ENCODE measurements at regions not wholly inside any gene's neighbourhood (a gene's known extent, or its start where the extent isn't known, plus 50 kb on each side); places are given as distances from the start of the nearest gene placed in this dataset.

GRCh38 chr13:34752283-34752960 lies 189.6 kb upstream of the NBEA start:
- peaks cover 0 to 4% (median 0%) of the 10 kb centered on the region in 4 experiments for H3K27me3 ChIP-seq (replicated peaks in 1 of 4; ENCODE audit: control extremely low read depth in 1 of 4, control insufficient read depth in 3 of 4, insufficient read depth in 4 of 4, low read length in 3 of 4)
- Mint-ChIP-seq H3K4me3 (no peak overlapping the region), H3K4me1 (no peaks in the 10 kb centered on the region), H3K27ac (no peak overlapping the region), H3K9me3 (ENCODE audit: insufficient read depth) (no peaks in the 10 kb centered on the region), H3K27me3 (peaks cover 12% of the 10 kb centered on the region)
- TF ChIP-seq, protein P1, sequence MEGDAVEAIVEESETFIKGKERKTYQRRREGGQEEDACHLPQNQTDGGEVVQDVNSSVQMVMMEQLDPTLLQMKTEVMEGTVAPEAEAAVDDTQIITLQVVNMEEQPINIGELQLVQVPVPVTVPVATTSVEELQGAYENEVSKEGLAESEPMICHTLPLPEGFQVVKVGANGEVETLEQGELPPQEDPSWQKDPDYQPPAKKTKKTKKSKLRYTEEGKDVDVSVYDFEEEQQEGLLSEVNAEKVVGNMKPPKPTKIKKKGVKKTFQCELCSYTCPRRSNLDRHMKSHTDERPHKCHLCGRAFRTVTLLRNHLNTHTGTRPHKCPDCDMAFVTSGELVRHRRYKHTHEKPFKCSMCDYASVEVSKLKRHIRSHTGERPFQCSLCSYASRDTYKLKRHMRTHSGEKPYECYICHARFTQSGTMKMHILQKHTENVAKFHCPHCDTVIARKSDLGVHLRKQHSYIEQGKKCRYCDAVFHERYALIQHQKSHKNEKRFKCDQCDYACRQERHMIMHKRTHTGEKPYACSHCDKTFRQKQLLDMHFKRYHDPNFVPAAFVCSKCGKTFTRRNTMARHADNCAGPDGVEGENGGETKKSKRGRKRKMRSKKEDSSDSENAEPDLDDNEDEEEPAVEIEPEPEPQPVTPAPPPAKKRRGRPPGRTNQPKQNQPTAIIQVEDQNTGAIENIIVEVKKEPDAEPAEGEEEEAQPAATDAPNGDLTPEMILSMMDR (IDR thresholded peaks at IDR 0.05): no peak
- no peak for TF ChIP-seq EZH2 (IDR thresholded peaks at IDR 0.05; ENCODE audit: borderline replicate concordance, insufficient read depth, low read depth, low read length, poor library complexity, severe bottlenecking)
- H3K4me3 ChIP-seq (ENCODE audit: control extremely low read depth in 1 of 5, extremely low read depth in 1 of 5, insufficient read depth in 1 of 5, low read depth in 2 of 5, low read length in 4 of 5): no peak overlapping the region
- H2AFZ ChIP-seq (ENCODE audit: insufficient read depth, low read depth, low read length, poor library complexity, severe bottlenecking): no peak overlapping the region
- H3K79me2 ChIP-seq (ENCODE audit: control insufficient read depth, insufficient read depth, low read length): no peaks in the 10 kb centered on the region
- no peaks in the 10 kb centered on the region for H3K4me1 ChIP-seq (ENCODE audit: control insufficient read depth in 2 of 2, insufficient read depth in 2 of 2, low read length in 2 of 2)
- ChIA-PET CTCF (no interaction called here), POLR2A (no interaction called here)
- WGBS (ENCODE audit: insufficient coverage): 60% methylated on average over 1 of the region's 11 CpGs
- H3K36me3 ChIP-seq (replicated peaks in 1 of 2; ENCODE audit: control extremely low read depth in 1 of 2, control insufficient read depth in 1 of 2, extremely low read depth in 1 of 2, insufficient read depth in 2 of 2, low read length in 1 of 2): no peaks in the 10 kb centered on the region
- H3K4me2 ChIP-seq (replicated peaks; ENCODE audit: low read depth, low read length, poor library complexity, severe bottlenecking): no peak overlapping the region
- H4K20me1 ChIP-seq (ENCODE audit: control insufficient read depth, insufficient read depth, low read length, poor library complexity, severe bottlenecking): no peaks in the 10 kb centered on the region
- H3K9ac ChIP-seq (ENCODE audit: low read length): no peak overlapping the region
- DNase-seq: no peak
- intact Hi-C loops (cut with micrococcal nuclease): no loop called here
- no peak for ATAC-seq (ENCODE audit: low read depth)
- H3K9me3 ChIP-seq (ENCODE audit: control extremely low read depth in 1 of 3, control insufficient read depth in 2 of 3, insufficient read depth in 1 of 3, low read length in 2 of 3): peaks cover 0 to 5% (median 0%) of the 10 kb centered on the region in 3 donors
- H3K27ac ChIP-seq (ENCODE audit: low read length in 2 of 2): no peak overlapping the region

- no peaks in the 10 kb centered on the region for H3K27me3 ChIP-seq (replicated peaks in 1 of 4; ENCODE audit: control extremely low read depth in 1 of 4, control insufficient read depth in 3 of 4, insufficient read depth in 4 of 4, low read length in 3 of 4)
- no peaks in the 10 kb centered on the region for H4K20me1 ChIP-seq (ENCODE audit: control insufficient read depth, insufficient read depth, low read length, poor library complexity, severe bottlenecking)
- Mint-ChIP-seq H3K4me3 (no peak overlapping the region), H3K27me3 (no peaks in the 10 kb centered on the region), H3K27ac (no peak overlapping the region), H3K9me3 (ENCODE audit: insufficient read depth) (peaks cover 3% of the 10 kb centered on the region), H3K4me1 (no peaks in the 10 kb centered on the region)
- no peak overlapping the region for H3K4me2 ChIP-seq (replicated peaks; ENCODE audit: low read depth, low read length, poor library complexity, severe bottlenecking)
- no peak overlapping the region for H3K4me3 ChIP-seq (ENCODE audit: control extremely low read depth in 1 of 5, extremely low read depth in 1 of 5, insufficient read depth in 1 of 5, low read depth in 2 of 5, low read length in 4 of 5)
- ChIA-PET CTCF (no interaction called here), POLR2A (no interaction called here)
- WGBS (ENCODE audit: insufficient coverage): no CpG with 5 or more reads among the region's 3 CpGs
- no peaks in the 10 kb centered on the region for H3K79me2 ChIP-seq (ENCODE audit: control insufficient read depth, insufficient read depth, low read length)
- intact Hi-C loops (cut with micrococcal nuclease): no loop called here
- TF ChIP-seq, protein P1 (IDR thresholded peaks at IDR 0.05): no peak
- TF ChIP-seq EZH2 (IDR thresholded peaks at IDR 0.05; ENCODE audit: borderline replicate concordance, insufficient read depth, low read depth, low read length, poor library complexity, severe bottlenecking): no peak
- H2AFZ ChIP-seq (ENCODE audit: insufficient read depth, low read depth, low read length, poor library complexity, severe bottlenecking): no peak overlapping the region
- H3K36me3 ChIP-seq (replicated peaks in 1 of 2; ENCODE audit: control extremely low read depth in 1 of 2, control insufficient read depth in 1 of 2, extremely low read depth in 1 of 2, insufficient read depth in 2 of 2, low read length in 1 of 2): no peaks in the 10 kb centered on the region
- no peak overlapping the region for H3K27ac ChIP-seq (ENCODE audit: low read length in 2 of 2)
- no peak overlapping the region for H3K9ac ChIP-seq (ENCODE audit: low read length)
- peaks cover 0 to 5% (median 0%) of the 10 kb centered on the region in 3 donors for H3K9me3 ChIP-seq (ENCODE audit: control extremely low read depth in 1 of 3, control insufficient read depth in 2 of 3, insufficient read depth in 1 of 3, low read length in 2 of 3)
- ATAC-seq (ENCODE audit: low read depth): no peak
- no peak for DNase-seq
- H3K4me1 ChIP-seq (ENCODE audit: control insufficient read depth in 2 of 2, insufficient read depth in 2 of 2, low read length in 2 of 2): no peaks in the 10 kb centered on the region
These were observed 185.9 kb upstream of the NBEA start for GRCh38 chr13:34756136-34756535.
